ACHN (cell line): ENCODE measurements at regions not wholly inside any gene's neighbourhood (a gene's known extent, or its start where the extent isn't known, plus 50 kb on each side); places are given as distances from the start of the nearest gene placed in this dataset.
A peak's percentile ranks its signal among the peaks of the same experiment; 100 is the strongest.

ENCODE experiments used
- DNase-seq: peaks from one replicate; pipeline ENCODE4 v3.0.0-alpha.2; 2015
- in situ Hi-C: cut with HindIII; loops from 2 replicates; pipeline ENCODE4 v1.10.0; 2017; ENCODE audit warnings: low sequenced_read_pairs, low pct_ligation_motif_present, low pct_unique_long_range_greater_than_20kb

DNA sequence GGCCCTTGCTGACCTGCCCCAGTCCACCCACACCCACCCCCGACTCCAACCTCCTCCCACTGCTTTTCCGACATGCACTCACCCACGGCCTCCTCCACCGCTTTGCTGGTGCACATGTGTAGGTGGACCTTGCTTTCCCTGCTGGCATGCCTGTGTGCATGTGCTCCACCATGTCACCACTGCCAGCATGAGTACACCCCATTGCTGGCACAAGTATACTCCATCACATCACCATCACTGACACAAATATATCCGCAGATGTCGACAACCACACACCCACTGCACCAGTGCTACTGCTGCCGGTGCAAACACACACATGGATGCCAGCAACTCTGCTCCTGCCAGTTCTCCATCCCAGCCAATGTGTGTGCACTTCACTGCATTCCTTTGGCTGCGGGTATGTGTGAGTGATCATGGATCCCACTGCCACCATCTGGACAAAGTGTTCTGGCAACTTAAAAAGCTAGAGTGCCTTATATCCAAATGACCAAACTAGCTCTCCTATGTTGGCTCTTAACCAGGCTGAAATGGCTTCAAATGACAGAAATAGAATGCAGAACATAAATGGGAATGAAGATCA is 1072.3 kb downstream of the RAPGEF2 start:
- in situ Hi-C loops: no loop called here
- peak; percentile 38 for DNase-seq

DNA sequence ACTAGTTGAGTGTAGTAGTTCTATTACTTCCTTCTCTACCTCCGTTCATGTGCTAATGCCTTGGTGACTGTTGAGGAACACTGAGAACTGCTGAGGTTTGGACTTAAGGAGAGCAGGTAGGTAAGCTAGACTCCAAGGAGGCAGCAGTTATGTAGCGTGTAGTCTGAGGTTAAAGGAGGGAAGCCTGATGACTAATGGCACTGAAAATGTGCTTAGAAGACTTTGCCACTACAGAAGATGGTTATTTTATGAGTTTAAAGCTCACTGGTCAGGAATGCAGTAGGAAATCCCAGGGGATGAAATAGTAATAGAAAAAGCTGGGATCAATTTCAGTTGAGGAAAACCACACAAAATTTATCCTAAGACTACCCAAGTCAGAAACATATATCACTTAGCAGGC is 1077.3 kb downstream of the RAPGEF2 start:
- in situ Hi-C loops: no loop called here
- peak; percentile 79 for DNase-seq

DNA sequence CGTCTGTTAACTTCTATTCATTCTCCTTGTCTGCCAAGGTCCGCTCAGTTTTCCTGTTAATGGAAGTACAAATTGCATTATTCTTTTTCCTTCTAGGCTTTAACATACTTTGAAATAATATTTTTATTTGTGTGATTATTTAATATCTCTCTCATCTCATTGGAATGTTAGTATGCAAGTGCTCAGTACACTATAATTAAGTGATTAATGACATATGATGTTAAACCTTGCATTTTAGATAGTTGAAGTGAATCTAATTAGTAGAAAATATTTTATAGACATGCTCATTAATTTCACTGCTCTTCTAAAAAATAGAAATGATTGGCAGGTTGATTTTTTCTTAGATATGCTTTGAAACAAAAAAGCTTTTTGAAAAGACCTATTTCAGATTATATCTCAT is 1079.8 kb downstream of the RAPGEF2 start:
- in situ Hi-C loops: no loop called here
- no peak for DNase-seq

DNA sequence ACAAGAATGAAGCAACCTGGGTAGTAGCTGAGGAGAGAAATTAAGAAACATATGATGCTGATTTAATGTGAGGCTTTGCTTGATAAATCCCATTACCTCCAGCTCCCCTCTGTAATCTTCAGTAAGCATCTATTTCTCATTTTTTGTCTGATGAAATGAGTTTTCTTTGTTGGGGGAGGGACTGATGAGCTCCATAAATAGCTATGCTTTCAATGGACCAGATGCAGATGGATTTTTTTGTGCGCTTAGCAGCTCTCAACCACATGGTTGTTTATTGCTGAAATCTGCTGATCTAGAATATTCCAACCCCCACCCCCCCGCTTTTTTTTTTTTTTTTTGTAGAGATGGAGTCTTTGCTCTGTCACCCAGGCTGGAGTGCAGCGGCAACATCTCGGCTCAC is 1082.0 kb downstream of the RAPGEF2 start:
- in situ Hi-C loops: no loop called here

DNA sequence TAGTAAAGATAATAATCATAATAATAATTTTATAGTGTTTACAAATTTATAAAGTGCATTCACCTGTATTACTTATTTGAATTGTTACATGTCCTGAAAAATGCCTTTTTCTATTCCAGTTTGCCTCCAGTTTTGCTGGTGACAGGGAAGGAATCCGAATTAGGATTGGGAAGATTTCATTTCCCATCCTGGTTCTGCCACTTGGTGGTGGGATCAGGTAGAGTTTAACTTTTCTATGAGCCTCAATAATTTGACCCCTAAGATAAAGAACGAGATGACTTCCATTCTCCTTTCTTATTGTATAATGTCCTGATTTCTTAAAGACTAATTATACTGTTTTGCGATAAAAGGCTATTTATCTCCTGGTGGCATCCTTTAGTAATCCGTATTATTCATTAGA is 1090.9 kb downstream of the RAPGEF2 start:
- in situ Hi-C loops: no loop called here

More for the DNA sequence above, 1082.0 kb downstream of the RAPGEF2 start:
- no peak for DNase-seq

DNA sequence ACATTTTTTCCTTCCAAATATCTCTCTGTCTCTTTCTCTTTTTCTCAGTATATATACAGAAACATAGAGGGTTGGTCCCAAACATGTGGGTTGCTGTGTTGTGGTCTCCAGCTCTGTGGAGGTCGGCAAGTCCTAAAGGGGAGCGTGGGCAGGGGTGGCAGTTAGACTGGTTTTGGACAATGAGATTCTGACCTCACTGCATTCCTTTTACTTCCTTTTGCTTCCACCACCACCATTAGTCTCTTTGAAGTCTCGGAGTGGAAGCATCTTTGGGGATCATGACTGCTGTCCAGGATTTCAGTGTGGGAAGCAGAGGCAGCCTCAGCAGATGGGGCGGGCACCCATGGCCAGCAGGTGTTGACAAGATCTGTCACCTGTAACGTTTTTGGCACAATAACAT is 1091.8 kb downstream of the RAPGEF2 start:
- no peak for DNase-seq
- in situ Hi-C loops: no loop called here

More for the DNA sequence above, 1090.9 kb downstream of the RAPGEF2 start:
- DNase-seq: no peak

DNA sequence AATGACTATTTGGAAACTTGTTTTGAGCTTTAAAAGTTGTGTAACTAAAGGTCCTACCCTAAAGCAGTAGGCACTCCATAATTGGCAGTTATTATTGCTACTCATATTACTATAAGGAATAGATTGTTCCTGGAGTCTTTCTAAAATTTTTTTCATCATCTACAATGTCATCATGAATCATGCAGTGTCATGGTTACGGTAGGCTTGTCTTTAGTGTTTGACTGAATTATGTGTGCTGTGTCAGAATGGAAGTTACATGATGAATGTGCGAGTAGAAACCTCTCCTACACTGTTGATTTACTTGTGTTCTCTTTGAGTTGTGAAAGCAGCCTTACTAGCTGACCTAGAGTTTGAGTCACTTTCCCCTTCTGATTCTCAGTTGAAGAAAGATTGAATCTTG is 1099.9 kb downstream of the RAPGEF2 start:
- DNase-seq: no peak
- in situ Hi-C loops: no loop called here

DNA sequence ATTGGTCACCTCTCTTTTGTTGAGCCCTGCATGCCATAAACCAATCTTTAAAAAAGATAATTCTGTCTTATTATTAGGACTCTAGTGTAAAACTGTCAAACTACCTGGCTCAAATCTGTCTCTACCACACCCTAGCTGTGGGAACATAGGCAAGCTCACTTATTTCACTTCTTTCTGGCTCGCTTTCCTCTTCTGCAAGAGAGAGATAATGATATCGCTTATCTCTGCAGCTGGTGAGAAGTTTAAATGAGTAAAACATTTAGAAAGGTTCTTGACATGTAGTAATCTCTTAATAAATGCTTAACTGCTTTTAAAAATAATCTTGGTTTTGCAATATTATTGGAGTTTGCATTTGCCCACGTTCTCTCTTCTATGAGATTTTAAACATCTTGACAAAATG is 1109.2 kb downstream of the RAPGEF2 start:
- in situ Hi-C loops: no loop called here
- no peak for DNase-seq

DNA sequence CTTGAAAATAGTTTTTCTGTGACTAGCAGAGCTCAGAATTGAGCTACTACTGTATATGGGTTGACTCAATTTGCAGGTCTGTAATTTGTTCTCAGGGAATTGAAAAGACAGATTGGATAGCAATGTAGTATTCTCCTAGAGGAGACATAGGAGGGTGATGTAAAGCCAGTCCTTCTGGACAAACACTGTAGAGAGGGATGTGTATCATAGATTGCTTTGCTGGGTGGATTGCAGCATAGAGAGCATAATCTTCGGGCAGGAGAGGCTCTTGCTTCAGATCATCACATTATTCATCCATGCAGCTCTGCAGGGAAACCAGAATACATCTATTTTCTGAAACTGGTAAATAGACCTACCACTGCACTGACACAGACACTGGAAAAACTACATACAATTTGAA is 1110.5 kb downstream of the RAPGEF2 start:
- no peak for DNase-seq
- in situ Hi-C loops: no loop called here

DNA sequence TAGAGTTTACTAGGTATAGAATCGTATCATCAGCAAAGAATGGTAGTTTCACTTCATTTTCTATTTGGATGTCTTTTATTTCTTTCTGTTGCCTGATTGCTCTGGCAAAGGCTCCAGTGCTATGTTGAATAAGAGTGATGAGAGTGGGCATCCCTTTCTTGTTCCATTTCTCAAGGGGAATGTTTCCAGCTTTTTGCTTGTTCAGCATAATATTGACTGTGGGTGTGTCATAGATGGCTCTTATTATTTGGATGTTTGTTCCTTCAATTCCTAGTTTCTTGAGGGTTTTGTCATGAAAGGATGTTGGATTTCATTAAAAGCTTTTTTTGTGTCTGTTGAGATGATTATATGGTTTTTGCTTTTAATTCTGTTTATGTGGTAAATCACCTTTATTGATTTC is 1114.5 kb downstream of the RAPGEF2 start:
- DNase-seq: no peak
- in situ Hi-C loops: no loop called here

DNA sequence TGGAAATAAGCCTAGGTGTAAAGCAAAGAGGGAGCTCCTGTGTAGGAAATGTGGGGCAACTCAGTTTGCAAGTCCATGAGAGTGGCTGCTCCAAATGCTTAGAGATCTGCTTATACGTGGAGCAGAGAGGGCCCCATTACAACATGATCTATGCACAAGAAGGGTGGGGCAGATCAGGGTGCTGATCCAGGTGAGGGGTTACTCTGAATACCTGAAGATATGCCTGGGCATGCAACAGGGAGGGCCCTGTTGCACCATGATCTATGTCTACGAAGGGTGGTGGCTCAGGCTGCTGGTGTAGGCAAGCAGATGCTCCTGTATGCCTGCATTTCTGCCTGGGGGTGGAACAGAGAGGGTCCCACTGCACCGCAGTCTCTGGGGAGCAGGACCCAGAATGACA is 1121.2 kb downstream of the RAPGEF2 start:
- no peak for DNase-seq
- in situ Hi-C loops: no loop called here

DNA sequence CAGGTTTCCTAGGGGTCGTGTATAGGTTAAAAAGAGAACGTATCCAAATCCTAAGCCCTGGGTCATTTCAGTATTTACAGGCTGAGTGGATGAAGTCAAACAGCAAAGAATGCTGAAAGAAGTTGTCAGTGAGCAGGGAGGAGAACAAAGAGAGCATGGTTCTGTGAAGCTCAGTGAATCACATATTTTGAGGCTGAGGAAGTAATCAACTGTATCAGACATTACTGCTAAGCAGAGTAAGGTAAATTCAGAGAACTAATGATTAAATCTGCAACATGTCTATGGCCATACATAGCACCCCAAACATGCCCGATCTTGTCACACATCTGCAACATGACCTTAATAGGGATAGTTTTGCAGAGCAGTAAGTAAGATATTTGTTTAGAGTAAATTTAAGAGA is 1130.3 kb downstream of the RAPGEF2 start:
- in situ Hi-C loops: no loop called here
- no peak for DNase-seq

DNA sequence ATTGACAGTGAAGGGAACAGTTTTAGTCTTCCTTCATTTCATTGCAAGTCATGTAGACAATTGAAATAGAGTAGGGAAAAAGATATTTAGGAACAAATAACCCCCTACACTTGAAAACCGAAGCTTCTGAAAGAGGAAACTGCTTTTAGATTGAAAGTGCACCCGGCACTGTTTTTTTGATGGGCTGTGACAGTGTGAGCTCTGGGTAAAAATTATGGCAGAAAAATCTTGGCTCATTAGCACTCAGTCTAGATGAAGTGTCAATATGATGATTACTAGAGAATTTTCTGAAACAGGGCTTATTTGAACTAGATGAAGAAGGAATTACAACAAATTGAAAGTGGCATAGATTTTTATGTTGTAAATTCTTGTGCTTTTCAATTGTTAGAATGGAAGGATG is 1132.4 kb downstream of the RAPGEF2 start:
- in situ Hi-C loops: no loop called here
- DNase-seq: no peak

DNA sequence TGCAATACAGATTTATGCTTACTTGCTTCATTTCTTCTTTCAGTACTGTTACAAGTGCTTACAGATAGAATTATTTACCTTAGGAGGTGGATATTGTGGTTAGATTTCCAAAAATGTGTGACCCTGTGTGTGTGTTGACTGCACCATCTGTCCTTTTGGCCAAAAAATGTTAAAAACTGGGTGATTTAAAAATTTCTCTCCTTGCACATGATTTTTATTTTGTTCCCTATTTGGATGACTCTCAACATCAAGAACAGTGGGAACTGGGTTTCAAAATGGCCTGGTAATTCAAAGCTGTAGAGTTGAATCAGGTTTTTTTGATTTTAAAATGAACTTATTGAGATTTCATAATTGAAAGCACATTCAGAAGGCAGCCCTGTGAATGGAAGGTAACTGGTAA is 1132.9 kb downstream of the RAPGEF2 start:
- in situ Hi-C loops: no loop called here
- DNase-seq: no peak

DNA sequence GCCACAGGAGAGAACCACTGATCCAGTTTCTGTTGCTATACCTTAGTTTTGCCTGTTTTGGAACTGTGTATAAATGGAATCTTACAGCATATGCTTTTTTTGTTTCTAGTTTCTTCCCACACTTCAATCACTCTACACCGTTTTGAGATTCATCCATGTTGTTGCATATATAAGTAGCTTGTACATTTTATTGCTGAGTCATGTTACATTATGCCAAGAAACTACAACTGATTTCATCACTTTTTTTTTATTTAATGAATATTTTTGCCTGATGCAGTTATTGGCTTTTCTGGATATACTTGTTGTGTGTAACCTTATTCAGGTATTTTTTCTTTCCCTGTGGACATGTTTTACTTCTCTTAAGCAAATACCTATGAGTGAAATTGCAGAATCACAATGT is 1135.9 kb downstream of the RAPGEF2 start:
- in situ Hi-C loops: no loop called here
- no peak for DNase-seq

DNA sequence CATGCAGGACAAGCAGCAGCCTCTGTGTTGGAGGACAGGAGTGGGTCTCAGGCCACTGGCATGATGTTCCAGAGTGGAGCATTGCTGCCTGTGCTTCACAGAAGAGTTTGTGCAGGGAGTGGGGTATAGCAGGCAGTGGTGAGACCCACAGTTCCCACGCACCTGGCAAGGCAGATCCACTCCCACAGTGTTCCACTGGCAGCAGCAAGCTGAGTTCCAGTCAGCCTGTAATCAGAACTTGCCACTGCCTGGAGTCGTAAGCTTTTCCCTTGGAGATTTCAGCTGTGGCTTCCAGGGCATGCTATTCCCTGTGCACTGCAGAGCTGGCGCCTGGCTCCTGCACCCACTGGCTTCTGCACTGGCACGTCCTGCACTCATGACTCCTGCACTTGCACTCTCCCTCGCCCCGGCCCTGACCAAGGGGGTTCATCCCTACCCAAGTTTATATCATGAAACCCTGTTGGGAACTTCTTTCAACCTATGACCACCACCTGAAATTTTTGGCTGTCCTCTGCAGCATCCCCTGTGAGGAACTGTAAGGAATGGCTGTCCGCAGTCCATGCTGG is 1144.3 kb downstream of the RAPGEF2 start:
- DNase-seq: no peak
- in situ Hi-C loops: no loop called here

DNA sequence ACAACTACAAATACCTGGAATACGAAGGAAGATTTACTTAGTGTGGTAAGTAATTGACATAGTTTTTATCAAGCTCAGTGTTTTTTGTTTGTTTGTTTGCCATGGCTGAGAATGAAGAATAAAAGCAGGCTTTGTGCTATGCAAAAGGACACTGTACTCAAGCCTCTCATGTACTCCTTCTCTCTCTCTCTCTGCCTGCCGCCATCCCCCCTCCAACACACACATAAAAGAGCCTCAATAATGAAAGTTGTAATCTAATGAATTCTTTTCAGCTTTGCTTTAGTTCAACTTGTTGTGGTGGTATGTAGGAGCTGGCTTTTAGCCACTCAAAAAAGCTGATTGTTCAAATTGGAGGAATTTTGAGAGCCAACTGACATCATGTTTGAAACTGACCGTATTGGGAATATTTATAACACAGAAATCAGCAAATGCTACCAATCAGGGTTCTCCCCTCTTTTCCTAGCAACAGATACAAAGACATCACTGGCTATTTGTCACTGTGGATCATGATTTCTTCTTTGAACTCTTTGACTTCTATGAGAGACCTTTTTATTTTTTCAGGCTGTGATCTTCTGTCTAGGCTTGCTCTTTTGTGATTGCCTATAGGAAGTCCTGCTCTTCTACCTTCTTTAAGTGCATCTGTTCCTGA is 1148.8 kb downstream of the RAPGEF2 start:
- in situ Hi-C loops: no loop called here
- DNase-seq: no peak

DNA sequence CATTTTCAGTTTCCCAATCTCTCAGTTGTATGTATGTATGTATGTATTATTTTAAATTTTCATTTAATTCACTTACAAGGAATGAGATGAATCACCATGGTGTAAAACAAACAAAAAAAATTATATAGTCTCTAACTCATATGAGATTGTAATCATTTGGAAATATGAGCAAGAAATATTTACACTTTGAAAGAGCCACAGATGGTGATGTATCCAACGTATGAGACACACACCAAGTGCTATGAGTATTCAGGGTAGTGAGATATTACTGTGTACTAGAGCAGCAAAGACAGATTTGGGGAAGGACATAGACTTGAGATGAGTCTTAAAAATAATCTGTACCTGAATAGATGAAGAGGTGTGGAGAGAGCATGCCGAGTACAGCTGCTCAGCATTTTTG is 1154.4 kb downstream of the RAPGEF2 start:
- DNase-seq: no peak
- in situ Hi-C loops: no loop called here

DNA sequence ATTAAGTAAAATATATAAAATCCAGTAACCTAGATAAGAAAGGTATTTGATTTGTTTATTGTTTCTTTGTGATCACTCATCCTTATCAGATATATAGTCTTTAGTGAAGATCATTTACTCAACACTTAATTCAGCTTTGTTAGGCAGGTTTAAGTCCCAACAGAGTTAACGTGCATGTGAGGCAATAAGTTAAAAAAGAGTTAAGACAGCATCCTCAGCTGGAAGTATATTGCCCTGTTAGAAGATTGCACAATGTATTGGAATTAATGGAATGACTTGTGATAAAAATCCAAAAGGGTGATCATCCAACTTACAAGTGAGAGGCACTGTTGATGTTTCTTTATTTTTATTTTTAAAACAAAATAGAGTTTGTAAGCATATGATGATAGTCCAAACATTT is 1162.1 kb downstream of the RAPGEF2 start:
- no peak for DNase-seq
- in situ Hi-C loops: no loop called here

DNA sequence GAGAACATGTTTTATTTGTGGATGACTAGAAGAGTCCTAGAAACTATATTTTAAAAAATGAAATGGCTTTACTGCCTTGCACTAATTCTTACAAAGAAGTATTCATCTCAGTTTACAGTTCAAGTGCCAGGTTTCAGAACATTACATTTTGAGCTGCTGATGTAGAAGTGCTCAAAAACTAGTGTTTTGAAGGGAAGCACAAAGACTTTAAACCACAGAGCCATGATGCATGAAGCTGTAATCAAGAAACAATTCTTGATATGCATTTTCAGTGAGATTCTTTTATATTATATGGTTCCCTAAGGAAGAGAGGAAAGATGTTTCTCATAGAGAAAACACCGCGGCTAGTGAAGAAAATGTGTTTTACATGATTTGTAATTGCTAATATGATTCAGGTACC is 1163.0 kb downstream of the RAPGEF2 start:
- no peak for DNase-seq
- in situ Hi-C loops: no loop called here
